ENCODE measurements at regions not wholly inside any gene's neighbourhood (a gene's known extent, or its start where the extent isn't known, plus 50 kb on each side); places are given as distances from the start of the nearest gene placed in this dataset.

- no peak for DNase-seq
- Histone ChIP-seq H3K23ac (ENCODE audit: low read length in 2 of 2) (no peak overlapping the region), H3K9ac (ENCODE audit: low read length) (no peak overlapping the region), H3K27ac (ENCODE audit: low read length, poor library complexity, severe bottlenecking) (no peak overlapping the region), H2BK5ac (ENCODE audit: low read depth, low read length, poor library complexity, severe bottlenecking) (no peak overlapping the region), H3K4me3 (ENCODE audit: insufficient read depth in 1 of 2, low read depth in 1 of 2, low read length in 2 of 2) (no peak overlapping the region), H4K8ac (ENCODE audit: low read length) (no peak overlapping the region), H3K4me1 (ENCODE audit: control insufficient read depth, insufficient read depth, low read depth, low read length) (no peaks in the 10 kb centered on the region), H3K4me2 (ENCODE audit: low read length, poor library complexity, severe bottlenecking) (no peak overlapping the region), H3K27me3 (ENCODE audit: control insufficient read depth in 1 of 2, insufficient read depth in 1 of 2, low read length in 2 of 2) (no peaks in the 10 kb centered on the region), H3K18ac (ENCODE audit: low read depth in 1 of 2, low read length in 2 of 2) (no peak overlapping the region), H2AFZ (ENCODE audit: low read depth, low read length) (no peak overlapping the region), H3K36me3 (ENCODE audit: control insufficient read depth in 1 of 2, insufficient read depth in 2 of 2, low read depth in 1 of 2, low read length in 2 of 2) (no peaks in the 10 kb centered on the region), H3K9me3 (ENCODE audit: control insufficient read depth, low read length) (no peaks in the 10 kb centered on the region), H3K14ac (ENCODE audit: low read length in 2 of 2) (no peak overlapping the region), H3K4ac (ENCODE audit: low read depth in 1 of 2, low read length in 2 of 2) (no peak overlapping the region), H2BK15ac (ENCODE audit: low read depth, poor library complexity, severe bottlenecking) (no peak overlapping the region), H4K91ac (ENCODE audit: low read length) (no peak overlapping the region), H3K79me1 (replicated peaks; ENCODE audit: low read length, poor library complexity, severe bottlenecking) (no peaks in the 10 kb centered on the region), H2AK5ac (ENCODE audit: low read length, severe bottlenecking) (no peak overlapping the region), H2BK12ac (ENCODE audit: low read length in 2 of 2) (no peak overlapping the region), H2BK120ac (ENCODE audit: low read depth, low read length) (no peak overlapping the region)
- 85% methylated on average over 7 of the region's 7 CpGs for WGBS
These were observed 439.6 kb downstream of the GLRX3 start for GRCh38 chr10:130575756-130576285.

GRCh38 chr10:130576427-130576826 lies 440.2 kb downstream of the GLRX3 start:
- Histone ChIP-seq H3K79me1 (replicated peaks; ENCODE audit: low read length, poor library complexity, severe bottlenecking) (no peaks in the 10 kb centered on the region), H2BK15ac (ENCODE audit: low read depth, poor library complexity, severe bottlenecking) (no peak overlapping the region), H3K23ac (ENCODE audit: low read length in 2 of 2) (no peak overlapping the region), H3K4ac (ENCODE audit: low read depth in 1 of 2, low read length in 2 of 2) (no peak overlapping the region), H3K27ac (ENCODE audit: low read length, poor library complexity, severe bottlenecking) (no peak overlapping the region), H2AFZ (ENCODE audit: low read depth, low read length) (no peak overlapping the region), H3K4me2 (ENCODE audit: low read length, poor library complexity, severe bottlenecking) (no peak overlapping the region), H2AK5ac (ENCODE audit: low read length, severe bottlenecking) (no peak overlapping the region), H3K27me3 (ENCODE audit: control insufficient read depth in 1 of 2, insufficient read depth in 1 of 2, low read length in 2 of 2) (no peaks in the 10 kb centered on the region), H3K9ac (ENCODE audit: low read length) (no peak overlapping the region), H3K4me3 (ENCODE audit: insufficient read depth in 1 of 2, low read depth in 1 of 2, low read length in 2 of 2) (no peak overlapping the region), H2BK12ac (ENCODE audit: low read length in 2 of 2) (no peak overlapping the region), H4K91ac (ENCODE audit: low read length) (no peak overlapping the region), H3K36me3 (ENCODE audit: control insufficient read depth in 1 of 2, insufficient read depth in 2 of 2, low read depth in 1 of 2, low read length in 2 of 2) (no peaks in the 10 kb centered on the region), H3K14ac (ENCODE audit: low read length in 2 of 2) (no peak overlapping the region), H3K4me1 (ENCODE audit: control insufficient read depth, insufficient read depth, low read depth, low read length) (no peaks in the 10 kb centered on the region), H2BK5ac (ENCODE audit: low read depth, low read length, poor library complexity, severe bottlenecking) (no peak overlapping the region), H3K18ac (ENCODE audit: low read depth in 1 of 2, low read length in 2 of 2) (no peak overlapping the region), H4K8ac (ENCODE audit: low read length) (no peak overlapping the region), H2BK120ac (ENCODE audit: low read depth, low read length) (no peak overlapping the region), H3K9me3 (ENCODE audit: control insufficient read depth, low read length) (no peaks in the 10 kb centered on the region)
- DNase-seq, result no peak
- 61% methylated on average over 8 of the region's 8 CpGs for WGBS

GRCh38 chr10:130577039-130577438 lies 440.8 kb downstream of the GLRX3 start:
- no peak overlapping the region for H4K8ac ChIP-seq (ENCODE audit: low read length)
- no peak overlapping the region for H3K4ac ChIP-seq (ENCODE audit: low read depth in 1 of 2, low read length in 2 of 2)
- WGBS, result 91% methylated on average over 7 of the region's 8 CpGs
- no peak overlapping the region for H2BK120ac ChIP-seq (ENCODE audit: low read depth, low read length)
- H3K27me3 ChIP-seq (ENCODE audit: control insufficient read depth in 1 of 2, insufficient read depth in 1 of 2, low read length in 2 of 2), result no peaks in the 10 kb centered on the region
- no peak for DNase-seq
- H3K36me3 ChIP-seq (ENCODE audit: control insufficient read depth in 1 of 2, insufficient read depth in 2 of 2, low read depth in 1 of 2, low read length in 2 of 2), result no peaks in the 10 kb centered on the region
- no peak overlapping the region for H3K14ac ChIP-seq (ENCODE audit: low read length in 2 of 2)
- no peak overlapping the region for H2BK15ac ChIP-seq (ENCODE audit: low read depth, poor library complexity, severe bottlenecking)
- no peak overlapping the region for H3K27ac ChIP-seq (ENCODE audit: low read length, poor library complexity, severe bottlenecking)
- H2AK5ac ChIP-seq (ENCODE audit: low read length, severe bottlenecking), result no peak overlapping the region
- H3K23ac ChIP-seq (ENCODE audit: low read length in 2 of 2), result no peak overlapping the region
- H2BK12ac ChIP-seq (ENCODE audit: low read length in 2 of 2), result no peak overlapping the region
- H3K9me3 ChIP-seq (ENCODE audit: control insufficient read depth, low read length), result no peaks in the 10 kb centered on the region
- H4K91ac ChIP-seq (ENCODE audit: low read length), result no peak overlapping the region
- H3K4me3 ChIP-seq (ENCODE audit: insufficient read depth in 1 of 2, low read depth in 1 of 2, low read length in 2 of 2), result no peak overlapping the region
- no peaks in the 10 kb centered on the region for H3K4me1 ChIP-seq (ENCODE audit: control insufficient read depth, insufficient read depth, low read depth, low read length)
- H2AFZ ChIP-seq (ENCODE audit: low read depth, low read length), result no peak overlapping the region
- no peak overlapping the region for H3K9ac ChIP-seq (ENCODE audit: low read length)
- H3K18ac ChIP-seq (ENCODE audit: low read depth in 1 of 2, low read length in 2 of 2), result no peak overlapping the region
- H2BK5ac ChIP-seq (ENCODE audit: low read depth, low read length, poor library complexity, severe bottlenecking), result no peak overlapping the region
- no peak overlapping the region for H3K4me2 ChIP-seq (ENCODE audit: low read length, poor library complexity, severe bottlenecking)
- H3K79me1 ChIP-seq (replicated peaks; ENCODE audit: low read length, poor library complexity, severe bottlenecking), result no peaks in the 10 kb centered on the region

GRCh38 chr10:130578532-130579289 lies 442.5 kb downstream of the GLRX3 start:
- no peak overlapping the region for H3K4ac ChIP-seq (ENCODE audit: low read depth in 1 of 2, low read length in 2 of 2)
- H3K36me3 ChIP-seq (ENCODE audit: control insufficient read depth in 1 of 2, insufficient read depth in 2 of 2, low read depth in 1 of 2, low read length in 2 of 2), result no peaks in the 10 kb centered on the region
- no peak overlapping the region for H3K18ac ChIP-seq (ENCODE audit: low read depth in 1 of 2, low read length in 2 of 2)
- H2BK15ac ChIP-seq (ENCODE audit: low read depth, poor library complexity, severe bottlenecking), result no peak overlapping the region
- H2AK5ac ChIP-seq (ENCODE audit: low read length, severe bottlenecking), result no peak overlapping the region
- H3K4me1 ChIP-seq (ENCODE audit: control insufficient read depth, insufficient read depth, low read depth, low read length), result no peaks in the 10 kb centered on the region
- H2BK5ac ChIP-seq (ENCODE audit: low read depth, low read length, poor library complexity, severe bottlenecking), result no peak overlapping the region
- H3K23ac ChIP-seq (ENCODE audit: low read length in 2 of 2), result no peak overlapping the region
- no peak overlapping the region for H2BK120ac ChIP-seq (ENCODE audit: low read depth, low read length)
- no peak overlapping the region for H2BK12ac ChIP-seq (ENCODE audit: low read length in 2 of 2)
- no peak overlapping the region for H3K9ac ChIP-seq (ENCODE audit: low read length)
- no peaks in the 10 kb centered on the region for H3K27me3 ChIP-seq (ENCODE audit: control insufficient read depth in 1 of 2, insufficient read depth in 1 of 2, low read length in 2 of 2)
- no peak overlapping the region for H3K4me2 ChIP-seq (ENCODE audit: low read length, poor library complexity, severe bottlenecking)
- no peaks in the 10 kb centered on the region for H3K79me1 ChIP-seq (replicated peaks; ENCODE audit: low read length, poor library complexity, severe bottlenecking)
- H3K27ac ChIP-seq (ENCODE audit: low read length, poor library complexity, severe bottlenecking), result no peak overlapping the region
- no peak overlapping the region for H3K14ac ChIP-seq (ENCODE audit: low read length in 2 of 2)
- 79% methylated on average over 7 of the region's 11 CpGs for WGBS
- H2AFZ ChIP-seq (ENCODE audit: low read depth, low read length), result no peak overlapping the region
- H3K9me3 ChIP-seq (ENCODE audit: control insufficient read depth, low read length), result no peaks in the 10 kb centered on the region
- no peak for DNase-seq
- no peak overlapping the region for H3K4me3 ChIP-seq (ENCODE audit: insufficient read depth in 1 of 2, low read depth in 1 of 2, low read length in 2 of 2)
- no peak overlapping the region for H4K91ac ChIP-seq (ENCODE audit: low read length)
- no peak overlapping the region for H4K8ac ChIP-seq (ENCODE audit: low read length)
